Fibroblast of lung (primary cell): ENCODE measurements at regions not wholly inside any gene's neighbourhood (a gene's known extent, or its start where the extent isn't known, plus 50 kb on each side); places are given as distances from the start of the nearest gene placed in this dataset.

ENCODE experiments used
- DNase-seq, 2 donors: peaks; one replicate each; pipeline versions ENCODE4 v3.0.0 to v3.0.0-alpha.2; 2010; ENCODE audit warnings: low read depth in 2 of 2
- H2AFZ ChIP-seq: 2 replicates; pipeline ENCODE4 v1.5.1; 2012; ENCODE audit warnings: low read length, control low read depth, inconsistent platforms
- H3K27ac ChIP-seq: 2 replicates; pipeline ENCODE4 v1.5.1; 2011; ENCODE audit warnings: low read length, control low read depth; ENCODE audit not compliant: insufficient read depth
- H3K27me3 ChIP-seq: 2 replicates; pipeline ENCODE4 v1.5.1; 2011; ENCODE audit warnings: mild to moderate bottlenecking, low read length; ENCODE audit not compliant: control insufficient read depth, insufficient read depth
- H3K36me3 ChIP-seq: 2 replicates; pipeline ENCODE4 v1.5.1; 2011; ENCODE audit warnings: low read length; ENCODE audit not compliant: control insufficient read depth, insufficient read depth
- H3K4me1 ChIP-seq: 2 replicates; pipeline ENCODE4 v1.5.1; 2011; ENCODE audit warnings: low read length; ENCODE audit not compliant: control insufficient read depth, insufficient read depth; ENCODE audit errors: extremely low read depth
- H3K4me2 ChIP-seq: 2 replicates; pipeline ENCODE4 v1.5.1; 2011; ENCODE audit warnings: low read length, control low read depth; ENCODE audit not compliant: insufficient read depth; ENCODE audit errors: extremely low read depth
- H3K4me3 ChIP-seq, 4 experiments: fragments of 200-600 bp in 1 of 4; sonication (generic) in 1 of 4; replicated peaks in 1 of 4; 2 replicates each; pipeline ENCODE4 v1.5.1; 2011 to 2016; ENCODE audit warnings: low read length in 4 of 4, low read depth in 3 of 4, mild to moderate bottlenecking in 3 of 4, control low read depth in 2 of 4, inconsistent platforms in 1 of 4, mixed read lengths in 1 of 4; ENCODE audit not compliant: insufficient read depth in 1 of 4; ENCODE audit errors: control extremely low read depth in 1 of 4
- H3K79me2 ChIP-seq: 2 replicates; pipeline ENCODE4 v1.5.1; 2012; ENCODE audit warnings: mild to moderate bottlenecking, low read length, inconsistent platforms; ENCODE audit not compliant: control insufficient read depth, insufficient read depth
- H3K9ac ChIP-seq: 2 replicates; pipeline ENCODE4 v1.5.1; 2011; ENCODE audit warnings: mild to moderate bottlenecking, low read length, control low read depth; ENCODE audit not compliant: insufficient read depth
- H3K9me3 ChIP-seq: 2 replicates; pipeline ENCODE4 v1.5.1; 2012; ENCODE audit warnings: low read depth, low read length; ENCODE audit not compliant: control insufficient read depth, insufficient read depth
- H4K20me1 ChIP-seq: 2 replicates; pipeline ENCODE4 v1.5.1; 2011; ENCODE audit warnings: low read length; ENCODE audit not compliant: control insufficient read depth, insufficient read depth; ENCODE audit errors: extremely low read depth
- EZH2 ChIP-seq: IDR thresholded peaks from 2 replicates; pipeline ENCODE4 v1.5.1; 2012; ENCODE audit warnings: low read length, control low read depth, mild to moderate bottlenecking; ENCODE audit errors: missing control alignments
- TF ChIP-seq, protein P1 (sequence below), 2 donors: IDR thresholded peaks in 1 of 2; conservative IDR thresholded peaks in 1 of 2; 1 replicate in 1 of 2; 2 replicates in 1 of 2; pipeline ENCODE4 v1.5.1; 2011 to 2012; ENCODE audit warnings: low read length in 2 of 2, control low read depth in 1 of 2, inconsistent platforms in 1 of 2, low read depth in 1 of 2, mild to moderate bottlenecking in 1 of 2

DNA sequence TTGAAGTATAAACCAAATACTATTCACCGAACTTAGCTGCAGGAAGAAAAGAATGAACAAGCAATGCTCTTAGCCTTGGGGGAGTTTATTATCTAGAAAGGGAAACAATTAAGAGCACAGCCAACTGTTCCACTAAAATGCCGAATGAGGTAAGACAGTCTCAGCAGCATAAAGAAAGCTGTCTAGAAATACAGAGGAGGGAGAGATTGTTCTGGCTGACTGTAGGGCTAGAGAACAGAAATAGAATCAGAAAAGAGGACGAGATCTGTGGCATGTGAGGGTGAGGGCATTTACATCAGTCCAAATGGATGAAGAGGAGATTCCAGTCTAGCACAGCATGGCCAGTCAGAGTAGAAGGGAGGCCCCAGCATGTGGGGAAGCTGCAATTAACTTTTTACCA lies 56.8 kb upstream of the TNFRSF19 start:
- DNase-seq: peak in 1 of 2 donors; percentile 12
- H3K9ac ChIP-seq: no peak overlapping the region
- no peak overlapping the region for H2AFZ ChIP-seq
- no peaks in the 10 kb centered on the region for H3K36me3 ChIP-seq
- peaks cover 9% of the 10 kb centered on the region for H3K4me1 ChIP-seq
- no peaks in the 10 kb centered on the region for H3K27me3 ChIP-seq
- H3K27ac ChIP-seq: no peak overlapping the region
- H3K79me2 ChIP-seq: no peaks in the 10 kb centered on the region
- H4K20me1 ChIP-seq: no peaks in the 10 kb centered on the region
- no peak overlapping the region for H3K4me3 ChIP-seq
- TF ChIP-seq, protein P1, sequence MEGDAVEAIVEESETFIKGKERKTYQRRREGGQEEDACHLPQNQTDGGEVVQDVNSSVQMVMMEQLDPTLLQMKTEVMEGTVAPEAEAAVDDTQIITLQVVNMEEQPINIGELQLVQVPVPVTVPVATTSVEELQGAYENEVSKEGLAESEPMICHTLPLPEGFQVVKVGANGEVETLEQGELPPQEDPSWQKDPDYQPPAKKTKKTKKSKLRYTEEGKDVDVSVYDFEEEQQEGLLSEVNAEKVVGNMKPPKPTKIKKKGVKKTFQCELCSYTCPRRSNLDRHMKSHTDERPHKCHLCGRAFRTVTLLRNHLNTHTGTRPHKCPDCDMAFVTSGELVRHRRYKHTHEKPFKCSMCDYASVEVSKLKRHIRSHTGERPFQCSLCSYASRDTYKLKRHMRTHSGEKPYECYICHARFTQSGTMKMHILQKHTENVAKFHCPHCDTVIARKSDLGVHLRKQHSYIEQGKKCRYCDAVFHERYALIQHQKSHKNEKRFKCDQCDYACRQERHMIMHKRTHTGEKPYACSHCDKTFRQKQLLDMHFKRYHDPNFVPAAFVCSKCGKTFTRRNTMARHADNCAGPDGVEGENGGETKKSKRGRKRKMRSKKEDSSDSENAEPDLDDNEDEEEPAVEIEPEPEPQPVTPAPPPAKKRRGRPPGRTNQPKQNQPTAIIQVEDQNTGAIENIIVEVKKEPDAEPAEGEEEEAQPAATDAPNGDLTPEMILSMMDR (conservative IDR thresholded peaks at IDR 0.05 in 1 of 2, IDR thresholded peaks at IDR 0.05 in 1 of 2; ENCODE audit: low read depth in 1 of 2, low read length in 2 of 2): no peak
- no peak for TF ChIP-seq EZH2
- H3K9me3 ChIP-seq: no peaks in the 10 kb centered on the region
- H3K4me2 ChIP-seq: no peak overlapping the region

DNA sequence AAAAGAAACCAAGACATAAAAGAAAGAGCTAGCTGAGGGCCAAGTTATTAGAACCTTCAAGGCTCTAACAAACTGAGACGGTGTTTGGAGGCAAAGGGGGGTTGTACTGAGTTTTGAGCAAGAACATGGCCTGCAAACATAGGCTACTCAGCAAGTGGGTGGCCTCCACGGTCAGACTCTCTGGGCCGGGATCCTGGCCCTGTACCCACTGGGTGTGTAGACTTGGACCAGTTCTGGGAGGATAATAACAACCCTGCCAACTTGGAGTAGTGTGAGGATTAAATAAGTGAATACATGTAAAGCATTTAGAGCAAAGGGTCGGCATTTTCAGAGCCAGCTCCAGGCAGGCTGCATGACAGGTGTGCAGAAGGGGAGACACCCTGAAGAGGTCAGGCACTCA lies 56.1 kb upstream of the TNFRSF19 start:
- Histone ChIP-seq H3K79me2 (no peaks in the 10 kb centered on the region), H3K9ac (no peak overlapping the region), H3K4me1 (peaks cover 9% of the 10 kb centered on the region), H3K4me3 (no peak overlapping the region), H4K20me1 (no peaks in the 10 kb centered on the region), H3K27me3 (no peaks in the 10 kb centered on the region), H3K27ac (no peak overlapping the region), H3K4me2 (no peak overlapping the region), H3K36me3 (no peaks in the 10 kb centered on the region), H3K9me3 (no peaks in the 10 kb centered on the region), H2AFZ (no peak overlapping the region)
- DNase-seq: no peak
- TF ChIP-seq, protein P1 (conservative IDR thresholded peaks at IDR 0.05 in 1 of 2, IDR thresholded peaks at IDR 0.05 in 1 of 2; ENCODE audit: low read depth in 1 of 2, low read length in 2 of 2): no peak
- TF ChIP-seq EZH2: no peak

DNA sequence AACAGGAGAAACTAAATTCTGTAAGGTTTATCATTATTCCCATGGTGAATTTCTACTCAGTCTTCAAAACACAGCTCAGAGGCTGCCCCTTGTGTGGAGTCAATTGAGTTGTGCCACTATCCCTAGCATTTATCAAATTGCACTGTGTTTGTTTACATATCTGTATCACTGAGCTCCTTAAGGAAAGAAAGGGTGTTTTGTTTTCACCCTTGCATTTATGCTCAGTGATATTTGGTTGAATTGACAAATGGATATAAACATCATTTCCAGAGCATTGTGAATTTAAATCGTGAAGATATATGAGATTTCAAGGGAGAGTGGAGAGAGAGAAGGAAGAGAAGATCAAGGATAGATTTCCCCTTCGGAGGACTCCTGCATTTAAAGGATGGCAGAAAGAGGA lies 55.1 kb upstream of the TNFRSF19 start:
- no peak for DNase-seq
- Histone ChIP-seq H2AFZ (no peak overlapping the region), H4K20me1 (no peaks in the 10 kb centered on the region), H3K79me2 (no peaks in the 10 kb centered on the region), H3K4me2 (no peak overlapping the region), H3K9me3 (no peaks in the 10 kb centered on the region), H3K4me3 (no peak overlapping the region), H3K27ac (no peak overlapping the region), H3K36me3 (no peaks in the 10 kb centered on the region), H3K9ac (no peak overlapping the region), H3K27me3 (no peaks in the 10 kb centered on the region), H3K4me1 (peaks cover 5% of the 10 kb centered on the region)
- TF ChIP-seq, protein P1 (conservative IDR thresholded peaks at IDR 0.05 in 1 of 2, IDR thresholded peaks at IDR 0.05 in 1 of 2; ENCODE audit: low read depth in 1 of 2, low read length in 2 of 2): no peak
- no peak for TF ChIP-seq EZH2
